GM18508 (cell line): ENCODE measurements at regions not wholly inside any gene's neighbourhood (a gene's known extent, or its start where the extent isn't known, plus 50 kb on each side); places are given as distances from the start of the nearest gene placed in this dataset.

ENCODE experiments used
- ATAC-seq: cut with Tn5 transposase; IDR thresholded peaks from one replicate; pipeline ENCODE4 v1.9.1; 2021; ENCODE audit warnings: moderate number of reproducible peaks; ENCODE audit not compliant: insufficient read depth, unreplicated experiment

DNA sequence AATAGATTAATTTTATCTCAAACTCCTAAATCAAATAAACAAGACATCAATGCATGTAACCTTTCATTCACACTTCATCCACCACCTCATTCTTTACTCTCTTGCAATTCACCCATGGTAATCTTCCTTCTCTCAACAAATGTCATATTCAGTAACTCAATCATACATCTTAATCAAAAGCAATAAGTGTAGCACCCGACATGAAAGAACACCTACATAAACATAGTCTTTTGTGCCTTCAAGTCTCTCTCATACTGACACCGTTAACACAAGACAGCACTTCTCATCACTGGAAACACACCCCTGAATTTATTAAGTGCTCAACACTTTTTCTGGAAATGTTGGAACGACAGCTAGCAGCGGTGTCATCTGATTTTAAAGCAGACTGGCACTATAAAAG, 225.9 kb downstream of the TTLL7 start:
- ATAC-seq: no peak

DNA sequence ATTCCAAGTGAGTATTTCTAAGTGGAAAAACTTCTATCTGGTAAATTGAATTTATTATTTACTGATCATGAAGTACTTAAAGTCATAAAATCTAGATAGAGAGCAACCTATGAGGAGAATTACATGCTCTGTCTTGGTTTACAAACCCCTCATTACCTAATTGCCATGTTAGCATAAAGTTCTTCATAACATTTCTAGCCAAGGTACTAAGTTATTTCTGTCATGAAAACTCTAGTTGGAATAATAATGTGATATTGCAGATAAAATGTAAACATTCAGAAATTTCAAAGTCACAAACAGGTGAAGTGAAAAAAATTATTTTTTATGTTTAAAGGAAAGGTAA, 228.6 kb downstream of the TTLL7 start:
- ATAC-seq: no peak

DNA sequence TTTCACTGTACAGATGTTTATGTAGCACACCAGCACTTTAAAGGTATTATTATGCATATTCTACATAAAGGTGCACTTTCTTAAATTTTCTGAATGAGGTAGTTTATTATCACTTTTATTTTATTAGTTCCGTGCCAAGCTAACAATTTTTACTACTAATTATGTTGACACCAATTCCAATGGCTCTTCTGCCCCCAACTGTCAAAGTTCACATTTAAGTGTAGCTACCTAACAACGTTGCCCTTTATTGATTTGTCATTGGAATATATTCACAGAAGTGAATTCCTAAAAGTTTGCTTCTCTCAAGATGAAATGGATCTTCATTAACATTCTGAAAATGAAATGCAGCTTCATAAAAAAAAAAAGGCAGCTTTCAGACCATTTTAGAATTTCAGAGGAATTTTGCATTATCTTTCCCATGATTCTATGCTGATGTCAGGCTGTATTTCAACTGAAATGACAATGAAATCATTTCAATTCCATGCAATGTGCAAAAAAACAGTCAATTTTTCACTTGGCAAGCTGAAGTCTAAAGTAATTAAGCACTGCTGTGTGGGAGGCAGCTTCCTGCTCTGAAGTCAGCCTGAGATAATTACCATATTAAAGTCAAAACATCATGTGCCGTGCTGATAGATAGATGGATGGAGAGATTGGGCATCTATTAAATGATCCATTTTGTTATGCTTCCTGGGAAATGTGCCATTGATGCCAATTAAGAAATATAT, 229.2 kb downstream of the TTLL7 start:
- no peak for ATAC-seq

DNA sequence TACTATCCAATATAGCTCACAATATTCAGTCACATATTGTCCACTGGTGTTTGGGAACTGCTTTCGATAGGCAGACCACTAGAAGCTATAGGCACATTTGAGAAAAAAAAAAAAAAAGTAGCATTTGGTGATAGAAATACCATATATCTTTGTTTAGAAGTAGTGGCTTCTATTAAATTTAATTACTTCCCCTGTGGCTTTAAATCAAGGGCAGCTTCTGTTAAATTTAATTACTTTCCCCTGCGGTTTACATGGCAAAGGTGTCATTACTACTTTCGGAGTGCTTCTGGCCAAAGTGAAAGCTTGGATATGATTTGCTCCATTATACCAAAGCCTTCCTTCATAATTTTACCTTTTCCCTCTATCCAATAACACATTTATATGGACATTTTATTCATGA, 229.9 kb downstream of the TTLL7 start:
- no peak for ATAC-seq

DNA sequence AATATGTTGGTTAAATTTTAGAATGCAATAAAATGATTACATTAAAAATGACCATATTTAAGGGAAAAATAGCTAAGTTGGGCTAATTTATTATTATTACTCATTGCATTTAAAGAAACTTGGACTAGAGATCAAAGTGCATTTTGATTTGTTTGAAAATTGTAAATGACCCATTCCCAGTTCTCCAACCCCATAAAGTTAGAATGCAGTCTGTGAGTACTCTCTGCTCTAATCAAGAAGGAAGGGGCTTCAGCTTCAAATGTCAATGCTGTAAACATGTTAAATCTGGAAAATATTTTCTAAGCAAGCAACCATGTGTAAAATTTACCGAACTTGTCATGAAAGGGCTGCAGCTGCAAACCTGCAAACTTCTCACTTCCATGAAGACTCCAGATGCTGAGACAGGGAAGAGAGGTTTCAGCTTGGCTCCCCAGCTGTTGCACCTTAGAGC, 232.7 kb downstream of the TTLL7 start:
- ATAC-seq: no peak

DNA sequence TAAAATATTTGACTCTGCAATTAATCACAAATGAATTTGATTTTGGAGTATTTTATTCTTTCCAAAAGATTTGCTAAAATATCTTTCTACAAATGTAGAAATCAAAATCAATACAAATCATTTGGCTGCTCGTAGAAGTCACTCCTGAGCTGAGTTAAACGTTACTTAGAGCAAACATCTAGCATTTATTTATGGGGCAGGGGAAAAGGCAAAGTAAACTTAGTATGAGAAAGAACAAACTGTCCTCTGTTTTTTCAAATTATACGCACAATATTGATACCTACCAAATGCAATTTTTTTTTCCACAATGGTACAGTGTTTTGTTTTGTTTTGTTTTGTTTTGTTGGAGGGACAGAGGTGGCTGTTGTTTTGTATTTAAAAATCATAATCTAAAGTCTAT, 233.8 kb downstream of the TTLL7 start:
- no peak for ATAC-seq

DNA sequence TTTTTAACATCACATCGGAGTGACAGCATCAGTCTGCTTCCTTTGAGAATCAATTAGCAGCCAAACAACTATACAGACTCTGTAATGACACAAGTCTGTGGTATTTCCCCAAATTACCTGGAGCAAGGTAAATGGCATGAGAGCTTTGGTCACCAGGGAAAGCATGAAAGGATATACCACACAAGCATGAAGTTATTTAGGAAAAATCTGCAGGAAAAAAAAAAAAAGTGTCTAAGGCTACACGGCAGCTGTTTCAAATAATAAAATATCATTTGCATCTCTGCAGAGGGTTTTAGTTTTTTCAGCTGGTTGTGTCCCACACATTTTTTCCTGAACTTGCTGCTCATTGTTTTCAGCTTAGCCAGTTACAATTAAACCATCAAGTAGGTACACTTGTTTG, 234.7 kb downstream of the TTLL7 start:
- no peak for ATAC-seq

DNA sequence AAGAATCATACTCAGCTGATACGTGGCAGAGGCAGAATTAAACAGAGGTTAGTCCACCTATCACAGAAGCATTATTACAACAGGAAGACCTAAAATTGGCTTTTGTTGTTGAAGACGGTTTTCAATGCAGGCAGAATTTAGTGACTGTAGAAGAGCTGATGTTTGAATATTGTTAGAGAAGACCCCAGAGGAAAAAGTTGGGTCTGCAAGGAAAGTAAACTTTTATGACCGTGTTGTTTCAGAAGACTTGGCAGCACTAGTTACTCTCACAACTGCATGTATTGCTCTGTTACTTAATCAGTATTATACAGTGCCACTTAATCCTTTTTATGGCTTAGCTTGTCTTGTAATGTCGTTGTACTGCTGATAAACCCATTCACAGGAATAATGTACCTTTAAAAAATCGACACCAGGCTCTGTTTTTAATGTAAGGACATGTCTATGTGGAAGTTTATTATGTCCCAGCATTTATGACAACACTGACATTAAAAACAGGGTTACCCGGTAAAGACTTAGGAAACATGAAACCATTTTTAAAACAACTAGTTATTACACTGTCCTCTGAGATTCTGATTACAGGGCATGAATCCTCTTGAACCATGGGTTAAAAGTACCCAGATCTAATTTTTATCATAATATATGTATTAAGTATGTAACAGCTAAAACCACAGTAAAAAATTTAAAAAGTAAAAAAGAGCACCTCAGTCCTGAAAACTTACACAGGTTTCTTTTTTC, 235.4 kb downstream of the TTLL7 start:
- ATAC-seq: no peak

DNA sequence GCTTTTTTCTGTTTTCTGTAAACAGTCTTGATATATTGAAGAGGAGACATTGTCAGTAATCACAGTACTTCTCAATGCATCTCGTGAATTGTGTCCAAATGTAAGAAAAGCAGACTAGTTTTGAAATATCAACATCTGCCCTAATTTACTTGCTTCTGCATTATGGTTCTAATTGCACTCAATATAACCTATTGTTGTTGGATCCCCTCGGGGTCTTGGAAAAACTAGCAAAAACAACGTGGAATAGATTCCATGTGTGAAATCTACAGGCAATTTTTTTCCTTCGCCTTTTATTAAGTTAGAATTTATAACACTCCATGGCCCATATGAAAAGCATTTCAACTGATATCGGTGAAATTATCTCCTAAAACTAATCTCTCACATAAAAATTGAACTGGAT, 236.5 kb downstream of the TTLL7 start:
- ATAC-seq: no peak

DNA sequence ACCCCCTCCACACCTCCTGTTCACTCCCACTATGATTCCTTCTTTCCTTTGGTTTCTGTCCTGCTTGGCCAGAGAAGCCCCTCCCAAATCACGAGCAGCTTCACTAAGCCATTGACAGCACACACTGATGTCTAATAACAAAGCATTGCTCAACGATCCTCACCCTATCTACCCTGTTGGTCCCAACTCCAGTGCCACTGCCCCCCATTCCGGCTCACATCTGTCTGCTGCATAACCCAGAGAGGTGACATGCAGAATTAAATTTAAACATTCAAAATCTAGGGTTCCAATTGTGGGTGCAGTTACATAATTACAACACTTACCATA, 236.9 kb downstream of the TTLL7 start:
- no peak for ATAC-seq

DNA sequence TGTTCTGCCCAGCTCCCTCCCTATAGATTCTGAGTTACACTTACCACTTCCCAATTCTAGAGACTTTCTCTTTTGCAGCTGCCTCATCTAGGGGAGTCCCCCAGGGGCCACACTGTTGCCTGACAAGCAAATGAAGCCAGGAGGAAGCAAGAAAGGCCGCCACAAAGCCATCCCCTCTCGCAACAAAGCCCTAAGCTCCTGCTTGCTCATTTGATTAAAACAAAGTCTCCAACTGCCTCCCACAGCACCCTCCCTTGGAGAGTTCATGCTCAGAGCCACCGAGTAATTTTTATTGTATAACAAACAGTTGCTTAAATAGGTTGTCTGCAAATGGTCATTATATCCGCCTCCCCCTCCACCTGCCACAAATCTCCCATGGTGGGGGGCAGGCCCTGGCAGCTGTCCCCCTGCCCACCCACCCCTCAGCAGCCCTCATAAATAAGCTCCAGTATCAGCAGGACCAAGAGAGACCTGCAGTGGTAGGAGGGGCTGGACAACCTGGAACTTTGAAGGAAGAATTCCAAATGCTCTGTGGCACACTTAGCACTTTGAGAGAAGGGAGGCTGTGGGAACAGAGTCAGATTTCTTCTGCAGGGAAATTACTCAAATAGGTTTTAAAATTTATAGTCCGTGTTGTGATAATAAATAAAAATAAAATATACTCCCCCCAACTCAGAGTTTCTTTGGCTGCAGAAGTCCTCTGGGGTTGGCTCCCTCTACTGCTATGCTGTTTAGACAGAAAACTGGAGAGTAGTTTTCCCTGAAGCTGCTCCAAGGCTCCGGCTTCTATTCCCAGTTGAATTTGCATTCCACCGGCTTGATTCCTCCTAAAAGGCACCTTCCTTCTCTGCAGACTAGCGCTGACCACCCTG, 237.5 kb downstream of the TTLL7 start:
- ATAC-seq: peak; percentile 98

DNA sequence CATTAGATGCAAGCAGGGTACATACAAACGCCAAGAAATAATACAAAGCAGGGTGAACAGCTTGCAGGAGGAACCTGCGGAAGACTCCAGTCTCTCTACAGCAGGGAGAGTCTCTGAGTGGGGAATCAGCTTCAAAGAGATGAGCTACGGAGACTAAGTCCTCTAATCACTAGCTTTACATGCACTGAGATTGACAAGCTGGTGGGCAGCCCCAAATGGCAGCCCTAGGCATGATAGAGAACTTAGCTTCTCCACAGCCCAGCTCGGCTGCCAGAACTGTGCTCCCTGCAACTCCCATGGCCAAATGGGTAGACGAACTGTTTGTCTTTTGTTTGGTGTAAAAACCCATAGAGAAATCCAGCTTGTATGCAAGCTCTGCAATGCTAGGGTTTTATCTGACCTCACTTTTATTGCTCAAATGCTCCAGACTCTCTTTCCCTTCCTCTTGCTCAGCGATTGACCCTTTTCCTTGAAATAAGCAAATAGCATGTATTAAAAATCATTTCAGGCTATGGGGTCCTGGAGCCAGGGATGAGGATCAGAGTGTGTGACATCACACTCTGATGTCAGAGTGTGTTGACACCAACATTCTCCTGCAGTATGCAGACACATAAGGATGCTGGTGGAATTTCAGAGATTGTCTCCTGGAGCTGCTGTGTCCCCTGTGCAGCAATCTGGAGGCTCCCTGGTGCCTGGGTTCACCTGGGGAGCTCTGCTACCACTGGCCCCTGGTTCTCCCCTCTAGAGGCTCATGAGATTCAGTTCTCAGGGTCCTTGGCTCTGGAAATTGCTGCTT, 238.5 kb downstream of the TTLL7 start:
- no peak for ATAC-seq

DNA sequence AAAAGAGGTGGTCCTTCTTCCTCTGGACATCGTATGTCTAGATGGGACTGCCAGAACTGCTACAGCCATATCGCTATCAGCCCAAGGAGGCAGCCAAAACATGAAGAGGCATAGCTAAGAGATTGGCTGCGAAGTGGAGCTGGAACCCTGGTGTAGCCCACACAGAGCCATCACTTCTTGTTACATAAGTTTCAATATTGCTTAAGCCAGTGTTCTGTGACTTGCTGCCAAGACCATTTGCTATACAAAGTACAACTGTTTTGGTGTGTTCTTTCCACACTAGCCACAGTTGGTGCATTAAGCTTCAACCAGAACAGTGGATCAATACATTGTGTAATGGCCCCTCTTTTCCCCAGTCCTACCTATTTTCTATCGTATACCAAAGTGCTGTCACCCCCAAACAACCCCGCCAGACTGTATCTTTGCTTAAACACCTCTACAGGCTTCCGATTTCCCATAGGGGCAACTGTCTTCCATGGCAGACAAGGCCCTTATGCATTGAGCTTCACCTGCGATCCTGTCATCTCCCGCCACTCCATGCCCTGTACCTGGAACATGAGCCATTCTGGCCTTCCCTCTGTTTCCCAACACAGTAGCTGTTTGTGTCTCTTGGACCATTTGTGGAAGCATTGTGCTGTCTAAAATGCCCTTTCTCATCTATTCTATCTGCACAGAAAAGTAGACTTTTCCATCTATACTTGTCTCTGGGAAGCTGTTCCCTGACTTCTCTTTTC, 241.8 kb downstream of the TTLL7 start:
- no peak for ATAC-seq

DNA sequence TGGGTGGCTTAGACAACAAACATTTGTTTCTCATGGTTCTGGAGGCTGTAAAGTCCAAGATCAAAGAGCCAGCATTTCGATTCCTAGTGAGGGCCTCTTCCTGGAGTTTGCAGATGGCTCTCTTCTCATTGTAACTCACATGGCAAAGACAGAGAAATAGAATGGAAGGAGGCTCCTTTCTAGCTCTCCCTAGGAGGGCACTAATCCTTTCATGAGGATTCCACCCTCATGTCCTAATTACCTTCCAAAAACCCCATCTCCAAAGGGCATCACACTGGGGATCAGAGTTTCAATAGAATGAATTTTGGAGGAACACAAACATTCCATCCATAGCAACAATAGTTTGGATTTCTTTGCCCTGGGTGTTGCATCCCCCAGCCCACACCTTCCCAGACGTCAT, 247.3 kb downstream of the TTLL7 start:
- no peak for ATAC-seq

DNA sequence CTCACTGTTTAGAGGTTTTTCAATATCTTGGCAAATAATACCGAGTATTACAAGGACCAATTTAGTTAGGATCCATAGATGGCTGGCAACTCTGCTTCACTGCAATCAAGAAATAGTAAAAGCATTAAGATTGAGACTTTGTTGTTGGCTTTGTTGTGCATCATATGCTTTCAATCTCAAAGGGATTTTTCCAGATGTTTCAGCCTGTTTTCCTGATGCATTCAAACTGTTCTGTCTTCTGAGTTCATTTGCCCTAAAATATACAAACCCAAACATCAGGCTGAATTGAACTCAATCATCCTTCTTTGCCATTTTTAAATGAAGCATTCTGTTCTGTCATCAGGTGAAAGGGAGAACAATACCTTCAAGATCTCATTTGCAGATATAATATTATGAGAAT, 248.7 kb downstream of the TTLL7 start:
- no peak for ATAC-seq

DNA sequence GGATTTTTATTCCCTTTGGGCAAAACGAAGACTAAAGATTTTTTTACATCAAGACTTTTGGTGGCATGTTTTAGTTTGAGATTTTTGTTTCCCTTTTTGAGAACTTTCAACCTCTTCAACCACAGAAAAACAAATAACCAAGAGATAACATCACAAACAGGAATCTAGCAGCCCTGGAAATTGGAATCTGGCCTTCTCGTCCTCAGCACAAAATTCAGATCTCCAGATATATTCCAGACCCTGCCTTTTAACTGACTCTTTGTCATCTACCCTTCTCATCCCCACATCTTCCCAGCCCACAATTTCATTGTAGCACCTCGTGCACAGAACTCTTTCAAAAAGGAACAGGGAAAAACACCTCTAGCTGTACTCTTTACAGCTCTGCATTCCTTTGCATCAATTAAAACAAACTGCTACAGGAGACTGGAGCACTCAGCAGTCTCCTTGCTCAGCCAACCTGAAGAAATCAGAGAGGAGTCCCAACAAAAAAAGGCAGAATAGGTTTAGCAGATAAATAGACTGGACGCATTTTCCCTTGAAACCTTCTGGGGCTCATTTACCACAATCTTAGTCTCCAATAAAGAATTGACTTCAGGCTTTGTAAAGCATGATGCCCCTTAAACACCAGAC, 251.0 kb downstream of the TTLL7 start:
- no peak for ATAC-seq

DNA sequence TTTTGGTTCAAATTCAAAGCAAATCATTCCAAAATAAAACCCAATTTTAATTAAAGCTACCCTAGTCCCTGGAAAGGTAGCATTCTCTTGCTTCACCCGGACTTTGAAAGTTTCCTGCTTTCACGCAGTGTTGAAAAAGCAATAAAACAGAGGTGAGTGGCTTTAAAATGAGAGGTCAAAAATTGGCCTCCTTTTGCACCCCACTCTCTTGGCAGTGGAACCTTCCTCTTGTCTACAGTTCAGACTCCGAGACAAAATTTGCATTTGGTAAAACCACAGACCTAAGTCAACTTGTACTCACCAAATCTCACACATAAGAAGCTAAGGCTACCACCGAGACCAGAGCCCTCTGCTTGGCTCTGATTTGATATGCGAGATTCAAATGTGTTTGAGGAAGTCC, 252.7 kb downstream of the TTLL7 start:
- peak; percentile 90 for ATAC-seq

DNA sequence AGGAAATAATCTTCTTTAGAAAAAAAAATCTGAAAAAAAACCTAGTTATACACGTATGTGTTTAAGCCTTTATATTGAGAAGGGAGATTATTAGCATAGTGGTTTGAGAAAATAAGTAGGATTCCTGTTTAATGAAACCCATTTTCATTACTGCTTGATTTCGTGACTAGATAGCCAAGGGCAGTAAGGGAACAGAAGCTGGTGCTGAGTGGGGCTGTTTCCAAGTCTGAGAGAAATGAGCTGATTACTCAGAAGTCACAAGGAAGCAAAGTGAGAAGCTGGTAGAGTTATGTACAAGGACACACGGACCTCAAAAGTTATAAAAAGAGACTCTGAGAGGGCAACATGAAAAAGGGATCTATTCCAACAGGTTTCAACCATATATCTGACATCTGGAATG, 256.5 kb downstream of the TTLL7 start:
- no peak for ATAC-seq

DNA sequence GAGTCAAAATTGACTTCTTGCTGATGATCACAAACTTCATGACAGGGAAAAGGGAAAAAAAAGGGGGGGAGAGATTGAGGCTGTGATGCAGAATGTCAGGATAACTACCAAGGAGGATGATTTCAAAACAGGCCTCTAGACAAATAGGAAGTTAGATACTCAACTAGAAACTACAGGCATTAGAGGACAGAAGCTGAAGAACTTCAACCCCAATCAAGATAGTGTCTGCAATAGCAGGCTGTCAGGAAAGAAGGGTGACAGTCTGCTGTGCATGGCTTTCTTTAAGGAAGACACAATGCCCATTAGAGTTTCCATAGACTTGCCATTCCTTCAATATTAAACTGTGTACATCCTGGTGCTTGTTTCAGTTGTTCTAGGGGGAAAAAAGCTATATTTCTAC, 257.2 kb downstream of the TTLL7 start:
- ATAC-seq: no peak
